Kidney epithelial cell (primary cell): ENCODE measurements at regions not wholly inside any gene's neighbourhood (a gene's known extent, or its start where the extent isn't known, plus 50 kb on each side); places are given as distances from the start of the nearest gene placed in this dataset.
"Not testable (repeated sequence)": the region's sequence is repeated elsewhere in the genome, so short reads cannot be mapped to it uniquely, and the experiment has no call there.

ENCODE experiments used
- DNase-seq: peaks from one replicate; pipeline ENCODE4 v3.0.0-alpha.2; 2010; ENCODE audit warnings: low read depth
- H3K27me3 ChIP-seq: 2 replicates; pipeline ENCODE4 v1.6.0; 2011; ENCODE audit warnings: low read length; ENCODE audit not compliant: control insufficient read depth, insufficient read depth
- H3K36me3 ChIP-seq: 2 replicates; pipeline ENCODE4 v1.5.1; 2011; ENCODE audit warnings: low read length; ENCODE audit not compliant: control insufficient read depth, insufficient read depth
- H3K4me3 ChIP-seq: 2 replicates; pipeline ENCODE4 v1.5.1; 2011; ENCODE audit warnings: low read depth, mild to moderate bottlenecking, control low read depth, low read length
- TF ChIP-seq, protein P1 (sequence below): IDR thresholded peaks from 2 replicates; pipeline ENCODE4 v1.5.1; 2011; ENCODE audit warnings: mild to moderate bottlenecking, moderate library complexity, low read length, control low read depth, inconsistent platforms; ENCODE audit not compliant: insufficient read depth, poor library complexity, severe bottlenecking

DNA sequence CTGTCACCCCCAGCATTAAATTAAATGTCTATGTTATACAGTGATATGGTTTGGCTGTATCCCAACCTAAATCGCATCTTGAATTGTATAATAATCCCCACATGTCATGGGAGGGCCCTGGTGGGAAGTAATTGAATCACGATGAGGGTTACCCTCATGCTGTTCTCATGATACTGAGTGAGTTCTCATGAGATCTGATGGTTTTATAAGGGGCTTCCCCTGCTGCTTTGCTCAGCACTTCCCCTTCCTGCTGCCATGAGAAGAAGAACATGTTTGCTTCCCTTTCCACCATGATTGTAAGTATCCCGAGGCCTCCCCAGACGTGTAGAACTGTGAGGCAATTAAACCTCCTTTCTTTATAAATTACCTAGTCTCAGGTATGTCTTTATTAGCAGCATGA, 445.7 kb downstream of the MRPL39 start:
- TF ChIP-seq, protein P1, sequence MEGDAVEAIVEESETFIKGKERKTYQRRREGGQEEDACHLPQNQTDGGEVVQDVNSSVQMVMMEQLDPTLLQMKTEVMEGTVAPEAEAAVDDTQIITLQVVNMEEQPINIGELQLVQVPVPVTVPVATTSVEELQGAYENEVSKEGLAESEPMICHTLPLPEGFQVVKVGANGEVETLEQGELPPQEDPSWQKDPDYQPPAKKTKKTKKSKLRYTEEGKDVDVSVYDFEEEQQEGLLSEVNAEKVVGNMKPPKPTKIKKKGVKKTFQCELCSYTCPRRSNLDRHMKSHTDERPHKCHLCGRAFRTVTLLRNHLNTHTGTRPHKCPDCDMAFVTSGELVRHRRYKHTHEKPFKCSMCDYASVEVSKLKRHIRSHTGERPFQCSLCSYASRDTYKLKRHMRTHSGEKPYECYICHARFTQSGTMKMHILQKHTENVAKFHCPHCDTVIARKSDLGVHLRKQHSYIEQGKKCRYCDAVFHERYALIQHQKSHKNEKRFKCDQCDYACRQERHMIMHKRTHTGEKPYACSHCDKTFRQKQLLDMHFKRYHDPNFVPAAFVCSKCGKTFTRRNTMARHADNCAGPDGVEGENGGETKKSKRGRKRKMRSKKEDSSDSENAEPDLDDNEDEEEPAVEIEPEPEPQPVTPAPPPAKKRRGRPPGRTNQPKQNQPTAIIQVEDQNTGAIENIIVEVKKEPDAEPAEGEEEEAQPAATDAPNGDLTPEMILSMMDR, result no peak

DNA sequence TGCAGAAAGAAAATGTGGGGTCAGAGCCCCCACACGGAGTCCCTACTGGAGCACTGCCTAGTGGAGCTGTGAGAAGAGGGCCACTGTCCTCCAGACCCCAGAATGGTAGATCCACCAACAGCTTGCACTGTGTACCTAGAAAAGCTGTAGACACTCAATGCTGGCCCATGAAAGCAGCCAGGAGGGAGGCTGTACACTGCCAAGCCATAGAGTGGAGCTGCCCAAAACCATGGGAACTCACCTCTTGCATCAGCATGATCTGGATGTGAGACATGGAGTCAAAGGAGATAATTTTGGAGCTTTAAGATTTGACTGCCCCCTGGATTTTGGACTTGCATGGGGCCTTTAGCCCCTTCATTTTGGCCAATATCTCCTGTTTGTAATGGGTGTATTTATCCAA, 452.3 kb downstream of the MRPL39 start:
- H3K36me3 ChIP-seq, H3K27me3 ChIP-seq, H3K4me3 ChIP-seq, DNase-seq: not testable (repeated sequence)

More for the DNA sequence above, 445.7 kb downstream of the MRPL39 start:
- no peak for DNase-seq
- H3K27me3 ChIP-seq, result no peaks in the 10 kb centered on the region
- H3K4me3 ChIP-seq, result no peak overlapping the region
- no peaks in the 10 kb centered on the region for H3K36me3 ChIP-seq

DNA sequence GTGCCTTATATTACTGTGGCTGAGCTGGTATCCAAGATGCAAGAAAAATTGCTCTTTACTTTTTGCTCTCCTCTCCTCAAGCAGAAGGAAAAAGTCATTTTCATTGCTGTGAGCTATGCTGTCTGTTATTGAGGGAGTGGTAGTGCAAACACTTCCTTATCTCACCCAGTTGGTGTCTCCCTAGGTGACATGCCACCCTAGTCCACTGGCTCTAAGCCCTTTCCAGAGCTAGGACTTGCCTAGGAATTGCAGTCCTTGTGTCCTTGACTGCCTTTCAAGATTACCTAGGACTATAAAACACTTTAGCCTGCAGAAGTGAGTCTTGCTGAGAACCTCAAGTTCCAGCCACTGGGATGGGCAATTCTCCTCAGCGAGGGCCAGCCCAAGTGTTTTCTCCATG, 458.3 kb downstream of the MRPL39 start:
- no peaks in the 10 kb centered on the region for H3K27me3 ChIP-seq
- H3K36me3 ChIP-seq, result no peaks in the 10 kb centered on the region
- no peak overlapping the region for H3K4me3 ChIP-seq
- TF ChIP-seq, protein P1, result no peak
- DNase-seq, result no peak

DNA sequence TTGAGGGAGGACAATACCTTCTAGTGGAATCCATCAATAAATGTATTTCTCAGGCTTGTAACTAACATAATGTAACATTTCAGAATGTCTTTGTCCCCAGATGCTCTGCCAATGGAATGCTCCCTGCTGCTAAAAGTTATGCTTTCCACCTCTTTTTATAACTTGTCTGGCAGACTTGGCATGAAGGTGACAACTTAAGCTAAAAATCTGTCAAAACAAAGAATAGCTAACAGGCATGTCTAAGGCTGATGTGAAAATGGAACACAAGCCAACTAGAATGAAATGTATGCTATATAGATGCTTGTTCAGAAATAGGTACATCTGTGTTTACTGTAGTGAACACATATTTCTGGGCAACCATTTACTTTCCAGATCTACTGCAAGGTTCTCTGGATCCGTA, 467.9 kb downstream of the MRPL39 start:
- DNase-seq, result no peak
- H3K4me3 ChIP-seq, result no peak overlapping the region
- no peaks in the 10 kb centered on the region for H3K36me3 ChIP-seq
- TF ChIP-seq, protein P1, result no peak
- H3K27me3 ChIP-seq, result no peaks in the 10 kb centered on the region

DNA sequence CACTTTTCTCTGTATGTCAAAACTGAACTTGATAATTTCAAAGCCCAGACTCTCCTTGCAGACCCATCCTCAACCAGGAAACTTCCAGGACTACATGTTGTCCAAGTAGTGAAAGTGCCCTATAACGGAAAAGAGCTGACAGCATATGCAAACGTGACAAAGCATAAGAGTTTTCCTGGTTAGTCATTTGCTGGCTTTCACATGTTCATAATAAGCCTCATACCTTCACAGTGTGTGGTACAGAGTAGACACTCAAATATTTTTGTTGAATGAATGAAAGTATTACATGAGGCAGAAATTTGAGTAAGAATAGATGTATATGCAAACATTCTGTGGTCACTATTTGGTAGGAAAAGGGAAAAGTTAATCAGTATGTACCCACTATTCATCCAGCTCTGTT, 473.3 kb downstream of the MRPL39 start:
- H3K36me3 ChIP-seq, result no peaks in the 10 kb centered on the region
- no peak for DNase-seq
- TF ChIP-seq, protein P1, result no peak
- H3K4me3 ChIP-seq, result no peak overlapping the region
- H3K27me3 ChIP-seq, result no peaks in the 10 kb centered on the region

DNA sequence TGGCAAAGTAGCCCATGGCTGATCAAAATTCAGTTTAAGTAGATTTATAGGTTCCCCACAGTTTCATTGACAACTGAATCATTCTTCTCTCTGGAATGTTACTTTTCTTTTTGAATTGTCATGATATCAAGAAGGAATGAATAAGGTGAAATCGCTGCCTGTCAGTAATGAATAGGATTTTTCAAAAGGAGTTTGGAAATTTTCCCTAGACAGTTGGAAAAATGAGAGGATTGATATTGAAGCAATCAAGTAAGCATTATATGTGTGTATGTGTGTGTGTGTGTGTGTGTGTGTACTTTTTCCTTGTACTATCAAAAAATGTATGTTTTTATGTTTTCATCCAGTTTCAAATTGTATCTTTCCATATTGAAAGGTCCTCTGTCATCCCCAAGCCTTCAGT, 479.5 kb downstream of the MRPL39 start:
- no peak for DNase-seq
- no peaks in the 10 kb centered on the region for H3K36me3 ChIP-seq

More for the DNA sequence above, 479.5 kb downstream of the MRPL39 start:
- Histone ChIP-seq H3K4me3 (no peak overlapping the region), H3K27me3 (no peaks in the 10 kb centered on the region)
- TF ChIP-seq, protein P1, result no peak
